Loucy (cell line): ENCODE measurements at regions not wholly inside any gene's neighbourhood (a gene's known extent, or its start where the extent isn't known, plus 50 kb on each side); places are given as distances from the start of the nearest gene placed in this dataset.
"Not testable (repeated sequence)": the region's sequence is repeated elsewhere in the genome, so short reads cannot be mapped to it uniquely, and the experiment has no call there.

Experiments
- EZH2phosphoT487 ChIP-seq: fragments of 200-600 bp; IDR thresholded peaks from 2 replicates; pipeline ENCODE4 v1.6.1; 2018; ENCODE audit warnings: antibody characterized with exemption, mild to moderate bottlenecking, moderate library complexity, borderline replicate concordance
- TF ChIP-seq, protein P1 (sequence below): fragments of 200-600 bp; sonication (generic); conservative IDR thresholded peaks from 2 replicates; pipeline ENCODE4 v1.5.1; 2014; ENCODE audit warnings: mild to moderate bottlenecking, antibody characterized with exemption, low read length

DNA sequence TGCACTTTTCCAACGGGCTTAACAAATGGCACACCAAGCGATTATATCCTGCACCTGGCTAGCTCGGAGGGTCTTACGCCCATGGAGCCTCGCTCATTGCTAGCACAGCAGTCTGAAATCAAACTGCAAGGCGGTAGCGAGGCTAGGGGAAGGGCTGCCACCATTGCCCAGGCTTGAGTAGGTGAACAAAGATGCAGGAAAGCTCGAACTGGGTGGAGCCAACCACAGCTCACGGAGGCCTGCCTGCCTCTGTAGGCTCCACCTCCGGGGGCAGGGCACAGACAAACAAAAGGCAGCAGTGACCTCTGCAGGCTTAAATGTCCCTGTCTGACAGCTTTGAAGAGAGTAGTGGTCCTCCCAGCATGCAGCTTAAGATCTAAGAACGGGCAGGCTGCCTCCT, 365.4 kb downstream of the MMUT start:
- TF ChIP-seq, protein P1, sequence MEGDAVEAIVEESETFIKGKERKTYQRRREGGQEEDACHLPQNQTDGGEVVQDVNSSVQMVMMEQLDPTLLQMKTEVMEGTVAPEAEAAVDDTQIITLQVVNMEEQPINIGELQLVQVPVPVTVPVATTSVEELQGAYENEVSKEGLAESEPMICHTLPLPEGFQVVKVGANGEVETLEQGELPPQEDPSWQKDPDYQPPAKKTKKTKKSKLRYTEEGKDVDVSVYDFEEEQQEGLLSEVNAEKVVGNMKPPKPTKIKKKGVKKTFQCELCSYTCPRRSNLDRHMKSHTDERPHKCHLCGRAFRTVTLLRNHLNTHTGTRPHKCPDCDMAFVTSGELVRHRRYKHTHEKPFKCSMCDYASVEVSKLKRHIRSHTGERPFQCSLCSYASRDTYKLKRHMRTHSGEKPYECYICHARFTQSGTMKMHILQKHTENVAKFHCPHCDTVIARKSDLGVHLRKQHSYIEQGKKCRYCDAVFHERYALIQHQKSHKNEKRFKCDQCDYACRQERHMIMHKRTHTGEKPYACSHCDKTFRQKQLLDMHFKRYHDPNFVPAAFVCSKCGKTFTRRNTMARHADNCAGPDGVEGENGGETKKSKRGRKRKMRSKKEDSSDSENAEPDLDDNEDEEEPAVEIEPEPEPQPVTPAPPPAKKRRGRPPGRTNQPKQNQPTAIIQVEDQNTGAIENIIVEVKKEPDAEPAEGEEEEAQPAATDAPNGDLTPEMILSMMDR = not testable (repeated sequence)
- not testable (repeated sequence) for TF ChIP-seq EZH2phosphoT487
